HG03432 (cell line): ENCODE measurements at regions not wholly inside any gene's neighbourhood (a gene's known extent, or its start where the extent isn't known, plus 50 kb on each side); places are given as distances from the start of the nearest gene placed in this dataset.
A peak's percentile ranks its signal among the peaks of the same experiment; 100 is the strongest.
"Not testable (repeated sequence)": the region's sequence is repeated elsewhere in the genome, so short reads cannot be mapped to it uniquely, and the experiment has no call there.

Experiments used
- ATAC-seq: cut with Tn5 transposase; IDR thresholded peaks from one replicate; pipeline ENCODE4 v1.9.1; 2021; ENCODE audit warnings: mild to moderate bottlenecking, moderate library complexity; ENCODE audit not compliant: unreplicated experiment

DNA sequence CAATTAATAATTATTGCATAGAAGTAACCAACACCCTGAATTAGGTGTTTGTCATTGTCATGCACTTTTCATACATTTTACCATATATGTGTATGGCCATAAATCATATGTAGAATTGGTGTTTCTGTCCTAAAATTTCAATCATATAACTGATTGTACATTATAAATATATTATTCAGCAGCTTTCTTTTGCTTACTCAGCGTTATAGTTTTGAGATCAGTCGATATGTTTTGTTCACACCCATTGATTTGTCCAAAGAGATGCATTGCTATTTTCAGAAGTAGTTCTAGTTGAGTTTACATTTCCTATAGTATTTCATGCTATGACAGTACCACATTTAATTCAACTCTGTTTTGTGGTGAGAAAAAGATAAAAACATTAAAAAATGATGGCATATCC lies 50.5 kb upstream of the PARP4 start:
- no peak for ATAC-seq

DNA sequence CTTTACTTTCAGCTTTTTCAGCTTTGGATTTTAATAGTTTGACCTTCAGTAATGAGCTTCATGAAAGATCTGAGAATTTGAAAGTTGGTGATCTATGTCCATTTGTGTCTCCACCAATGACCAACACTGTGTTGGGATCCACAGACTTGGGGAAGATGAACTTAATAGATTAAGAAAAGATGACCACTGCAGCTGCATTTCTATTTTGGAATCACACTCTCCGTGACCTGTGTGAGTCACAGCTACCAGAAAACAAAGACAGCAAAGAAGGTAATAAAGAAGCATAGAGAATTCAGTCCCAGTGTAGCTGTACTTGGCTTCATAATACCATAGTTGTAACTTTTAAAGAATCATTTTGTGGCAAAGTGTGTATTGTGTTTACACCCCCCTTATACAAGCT lies 51.4 kb upstream of the PARP4 start:
- not testable (repeated sequence) for ATAC-seq

DNA sequence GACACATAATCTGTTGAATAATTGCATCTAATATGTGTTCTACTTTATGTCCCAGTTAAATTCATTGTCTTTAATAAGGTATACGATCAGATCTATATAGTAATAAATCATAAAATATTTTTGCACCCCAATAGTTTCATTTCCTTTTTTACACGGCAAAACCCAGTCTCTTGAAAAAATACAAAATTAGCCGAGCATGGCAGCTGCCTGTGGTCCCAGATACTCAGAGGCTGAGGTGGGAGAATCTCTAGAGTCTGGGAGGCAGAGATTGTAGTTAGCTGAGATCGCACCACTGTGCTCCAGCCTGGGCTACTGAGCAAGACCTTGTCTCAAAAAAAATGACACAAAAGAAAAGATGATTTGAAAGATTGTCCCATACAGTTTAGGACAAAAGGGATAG lies 52.3 kb upstream of the PARP4 start:
- ATAC-seq, result peak; percentile 64

- not testable (repeated sequence) for ATAC-seq
Measured at GRCh38 chr13:24567593-24567992, 55.0 kb upstream of the PARP4 start.

GRCh38 chr13:24574847-24575246 lies 62.3 kb upstream of the PARP4 start:
- ATAC-seq, result no peak

- ATAC-seq, result not testable (repeated sequence)
Measured at GRCh38 chr13:24580315-24580714, 67.7 kb upstream of the PARP4 start.

GRCh38 chr13:24581578-24581977 lies 69.0 kb upstream of the PARP4 start:
- not testable (repeated sequence) for ATAC-seq

DNA sequence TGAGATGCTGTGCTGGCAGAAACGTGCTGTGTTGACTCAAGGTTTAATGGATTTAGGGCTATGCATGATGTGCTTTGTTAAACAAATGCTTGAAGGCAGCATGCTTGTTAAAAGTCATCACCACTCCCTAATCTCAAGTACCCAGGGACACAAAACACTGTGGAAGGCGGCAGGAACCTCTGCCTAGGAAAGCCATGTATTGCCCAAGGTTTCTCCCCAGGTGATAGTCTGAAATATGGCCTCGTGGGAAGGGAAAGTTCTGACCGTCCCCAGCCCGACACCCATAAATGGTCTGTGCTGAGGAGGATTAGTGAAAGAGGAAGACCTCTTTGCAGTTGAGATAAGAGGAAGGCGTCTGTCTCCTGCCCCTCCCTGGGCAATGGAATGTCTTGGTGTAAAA lies 79.1 kb upstream of the PARP4 start:
- not testable (repeated sequence) for ATAC-seq

DNA sequence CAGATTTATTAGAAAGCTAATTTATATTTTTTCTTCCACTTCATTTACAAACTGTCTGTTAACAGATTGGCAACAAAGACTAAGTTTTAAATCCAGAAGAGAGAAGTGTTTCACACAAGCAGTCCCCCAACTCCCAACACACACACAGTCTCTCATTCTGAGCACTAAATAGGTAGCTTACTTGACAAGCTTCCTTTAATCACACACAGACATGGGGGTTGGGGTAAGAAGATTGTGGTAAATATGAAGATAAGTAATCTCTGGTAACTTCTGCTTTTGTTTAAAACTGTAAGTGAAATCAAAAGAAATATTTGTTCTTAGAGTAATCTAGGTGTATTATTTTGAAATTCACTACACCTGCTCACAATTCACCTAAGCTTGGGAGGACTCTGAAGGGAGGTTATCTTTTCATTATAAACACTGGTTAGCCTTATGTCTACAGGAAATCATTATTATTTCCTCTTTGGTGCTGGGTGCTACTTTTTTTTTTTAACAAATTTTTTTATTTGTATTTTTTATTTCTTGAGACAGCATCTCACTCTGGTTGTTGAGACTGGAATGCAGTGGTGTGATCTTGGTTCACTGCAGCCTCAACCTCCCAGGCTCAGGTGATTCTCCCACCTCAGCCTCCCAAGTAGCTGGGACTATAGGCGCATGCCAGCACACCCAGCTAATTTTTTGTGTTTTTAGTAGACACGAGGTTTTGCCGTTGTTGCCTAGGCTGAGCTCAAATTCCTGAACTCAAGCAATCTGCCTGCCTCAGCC lies 82.1 kb upstream of the ATP12A start:
- not testable (repeated sequence) for ATAC-seq

DNA sequence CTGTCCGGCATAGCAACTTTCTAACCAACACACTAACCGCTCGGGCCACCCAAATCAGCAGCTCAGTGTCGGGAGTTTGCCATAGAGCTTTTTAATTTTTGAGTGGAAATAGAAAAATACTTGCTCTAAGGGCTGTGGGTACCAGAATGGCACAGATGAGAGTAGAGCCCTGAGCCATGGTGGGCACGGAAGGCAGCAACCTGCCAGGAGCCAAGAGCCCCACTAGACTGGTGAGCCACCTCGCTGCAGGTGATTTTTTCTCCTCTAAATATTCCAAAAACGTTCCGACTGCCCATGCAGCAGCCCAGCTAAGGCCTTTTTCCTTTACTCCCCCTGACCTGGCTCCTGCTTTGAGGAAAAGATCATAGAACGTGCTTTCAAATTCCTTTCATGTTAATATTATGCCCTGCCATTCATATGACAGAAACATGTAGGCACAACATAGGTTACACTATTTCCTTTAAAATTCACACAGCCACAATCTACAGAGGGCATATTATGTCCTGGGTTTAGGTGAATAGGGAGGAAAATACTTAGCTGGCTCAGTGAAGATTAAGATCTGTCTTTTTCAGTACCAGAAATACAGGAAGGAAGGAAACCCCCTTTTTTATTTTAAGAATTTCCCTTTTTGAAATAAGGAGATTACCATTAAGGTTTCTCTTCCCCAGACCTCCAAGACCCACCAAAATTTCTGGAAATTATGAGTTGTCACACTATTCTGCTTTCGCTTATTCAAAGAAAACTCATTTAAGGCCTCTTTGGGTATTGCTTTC lies 81.0 kb upstream of the ATP12A start:
- ATAC-seq, result not testable (repeated sequence)

GRCh38 chr13:24605923-24606372 lies 74.3 kb upstream of the ATP12A start:
- ATAC-seq, result peak; percentile 42

- no peak for ATAC-seq
Measured at GRCh38 chr13:24606486-24607170, 73.6 kb upstream of the ATP12A start.

DNA sequence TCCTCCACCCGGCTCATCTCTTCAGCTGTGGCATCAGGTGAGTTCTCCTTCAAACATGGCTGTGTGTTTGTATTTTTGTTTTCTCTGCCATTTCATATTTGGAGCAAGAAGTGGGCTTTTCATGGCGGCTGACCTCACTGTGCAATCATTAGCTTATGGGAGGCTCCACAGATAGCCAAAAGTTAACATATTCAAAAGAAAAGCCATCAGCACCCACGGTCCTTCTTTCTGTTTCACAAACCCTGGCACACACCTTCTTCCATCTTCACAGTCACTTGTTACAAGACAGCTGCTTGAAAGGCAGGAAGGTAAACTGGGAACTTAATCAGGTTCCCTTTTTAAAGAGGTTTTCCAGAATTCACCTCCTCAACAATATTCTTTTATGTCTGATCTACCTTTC lies 69.3 kb upstream of the ATP12A start:
- no peak for ATAC-seq

DNA sequence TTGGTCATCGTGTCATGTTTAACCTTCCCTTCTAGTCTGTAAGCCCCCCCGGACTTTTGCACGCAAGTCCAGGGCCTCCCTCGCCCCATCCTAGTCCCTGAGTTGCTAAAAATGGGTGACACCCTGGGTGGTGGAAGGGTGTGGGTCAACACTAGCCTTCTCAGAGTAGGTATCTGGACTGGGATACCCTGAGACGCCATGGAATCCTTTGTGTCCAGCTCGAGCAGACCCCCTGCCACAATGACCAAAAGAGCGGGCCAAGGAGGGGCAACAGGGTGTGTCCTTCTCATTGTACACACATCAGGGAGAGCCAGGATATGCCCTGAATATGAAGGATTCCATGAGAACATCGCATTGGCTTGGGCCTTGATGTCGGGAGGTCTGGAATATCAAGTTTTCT lies 67.5 kb upstream of the ATP12A start:
- ATAC-seq, result no peak

- ATAC-seq, result no peak
Measured at GRCh38 chr13:24613128-24613527, 67.1 kb upstream of the ATP12A start.

DNA sequence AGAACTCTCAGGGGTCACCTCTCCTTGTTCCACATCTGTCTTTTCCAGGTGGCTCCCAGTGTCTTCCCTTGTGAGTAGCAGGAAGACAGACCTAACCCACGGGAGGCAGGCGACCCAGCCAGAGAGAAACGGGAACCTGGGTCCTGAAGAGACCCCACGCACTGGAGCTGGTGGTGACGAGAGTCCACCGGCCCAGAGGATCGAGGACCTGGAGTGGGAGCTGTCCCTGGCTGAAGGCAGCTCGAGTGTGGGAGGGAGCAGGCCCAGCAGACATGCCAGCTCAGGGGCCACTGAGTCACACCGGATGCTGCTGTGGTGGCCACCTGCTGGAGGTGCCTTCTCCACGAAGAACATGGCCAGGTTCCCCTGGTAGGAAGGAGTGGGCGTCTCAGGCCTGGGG lies 66.5 kb upstream of the ATP12A start:
- ATAC-seq, result no peak

DNA sequence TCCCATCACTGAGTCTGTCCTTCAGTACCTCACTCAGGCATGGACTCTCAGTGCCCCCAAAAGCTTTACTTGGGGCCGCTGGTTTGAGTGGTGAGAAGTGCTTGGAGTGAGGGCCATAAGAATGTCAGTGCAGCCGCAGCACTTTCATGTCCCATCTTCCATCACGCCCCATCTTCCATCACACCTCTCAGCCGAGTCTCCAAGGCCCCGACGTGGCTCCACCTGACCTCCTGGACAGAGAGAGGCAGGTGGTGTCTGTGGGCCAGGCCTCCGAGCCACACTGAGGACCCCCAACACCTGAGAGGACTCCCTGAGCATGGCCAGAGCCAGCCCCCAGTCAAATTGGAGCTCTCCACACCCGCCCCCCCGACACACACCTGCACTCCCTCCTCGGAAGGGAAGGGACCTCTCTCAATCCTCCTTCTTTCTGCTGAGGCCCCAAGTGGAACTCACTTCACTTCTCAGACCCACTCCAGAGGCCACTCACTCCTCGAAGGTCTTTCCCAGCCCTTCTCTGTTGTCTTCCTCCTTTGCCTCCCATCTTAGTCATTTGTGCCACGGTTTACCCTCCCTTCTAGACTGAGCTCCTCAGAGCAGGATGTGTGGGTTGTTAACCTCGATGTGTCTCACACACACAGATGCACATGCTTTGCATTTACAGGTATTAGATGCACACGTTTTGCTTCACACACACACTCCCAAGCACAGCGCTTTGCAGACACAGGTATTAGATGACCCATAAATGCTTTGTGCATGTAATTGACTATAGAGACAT lies 65.7 kb upstream of the ATP12A start:
- ATAC-seq, result no peak

DNA sequence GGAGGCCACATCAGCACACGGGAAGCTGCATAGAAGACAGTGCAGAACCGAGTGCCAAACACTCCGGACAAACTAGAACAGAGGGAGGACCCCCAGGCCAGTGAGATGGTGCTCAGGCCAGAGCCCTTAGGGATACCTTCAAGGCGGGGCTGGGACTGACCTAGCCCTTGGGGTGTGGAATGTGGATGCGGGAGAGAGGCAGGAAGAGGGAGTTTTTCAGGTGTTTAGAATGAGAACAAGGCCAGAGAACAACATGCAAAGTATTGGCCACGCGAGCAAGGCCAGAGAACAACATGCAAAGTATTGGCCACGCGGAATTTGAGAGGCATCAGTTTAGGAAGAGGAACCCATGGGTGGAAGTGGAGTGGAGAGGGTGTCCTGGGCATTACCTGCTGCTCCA lies 65.1 kb upstream of the ATP12A start:
- no peak for ATAC-seq

DNA sequence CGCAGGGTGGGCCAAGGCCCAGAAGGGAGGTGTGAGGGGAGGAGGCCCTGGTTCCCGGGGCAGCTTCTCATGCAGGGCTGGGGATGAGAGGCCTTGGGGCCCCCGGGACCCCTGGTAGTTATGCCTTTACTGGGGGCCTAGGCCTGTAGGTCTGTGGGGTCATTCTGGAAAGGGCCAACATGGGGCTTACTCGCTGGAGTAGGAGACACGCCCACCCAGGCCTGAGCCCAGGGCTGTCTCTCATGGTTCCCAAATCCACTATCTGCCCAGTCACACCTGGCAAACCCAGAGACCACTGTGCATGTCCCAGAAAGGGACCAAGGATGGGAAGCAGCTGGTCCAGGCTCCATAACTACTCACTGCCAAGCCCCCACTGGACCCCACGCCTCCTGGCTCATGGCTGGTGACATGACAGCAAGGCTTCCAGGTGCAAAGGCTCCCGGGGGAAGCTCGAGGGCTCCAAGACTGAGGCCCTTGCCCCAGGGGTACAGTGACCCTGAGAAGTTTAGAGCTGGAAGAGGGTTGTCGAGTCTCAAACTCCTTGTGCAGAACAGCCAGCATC lies 64.2 kb upstream of the ATP12A start:
- ATAC-seq, result no peak

GRCh38 chr13:24616514-24616913 lies 63.7 kb upstream of the ATP12A start:
- no peak for ATAC-seq
